ENCODE measurements at regions not wholly inside any gene's neighbourhood (a gene's known extent, or its start where the extent isn't known, plus 50 kb on each side); places are given as distances from the start of the nearest gene placed in this dataset.

DNA sequence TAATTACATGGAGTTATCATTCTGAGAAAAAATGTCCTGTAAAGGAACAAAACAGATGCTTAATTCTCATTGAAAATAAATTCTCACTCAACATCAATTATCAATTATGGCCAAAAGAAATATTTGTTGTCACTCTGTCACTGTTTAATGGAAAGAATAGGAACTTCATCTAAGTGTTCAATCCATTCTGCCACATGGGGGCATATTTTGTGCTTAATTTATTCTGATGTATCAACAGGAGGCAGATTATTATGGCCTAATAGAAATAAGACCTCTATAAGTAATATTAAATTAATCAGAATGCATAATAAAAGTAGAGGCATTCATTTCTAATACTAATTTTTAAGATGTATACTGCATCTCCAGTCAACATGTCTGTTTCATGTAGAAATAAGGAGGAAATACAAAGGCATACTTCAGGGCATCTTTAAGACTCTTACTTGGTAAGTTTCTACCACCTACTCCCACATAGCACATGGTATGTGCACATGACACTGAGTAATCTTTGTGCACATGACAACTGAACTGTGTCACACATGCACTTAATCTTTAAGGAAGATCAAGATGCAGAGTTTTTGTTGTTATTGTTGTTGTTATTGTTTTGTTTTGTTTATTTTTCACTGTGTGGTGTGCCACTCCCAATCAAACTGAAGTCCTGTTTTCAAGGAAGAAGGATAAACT is 420.4 kb upstream of the SEMA3A start:
- no peak for DNase-seq

DNA sequence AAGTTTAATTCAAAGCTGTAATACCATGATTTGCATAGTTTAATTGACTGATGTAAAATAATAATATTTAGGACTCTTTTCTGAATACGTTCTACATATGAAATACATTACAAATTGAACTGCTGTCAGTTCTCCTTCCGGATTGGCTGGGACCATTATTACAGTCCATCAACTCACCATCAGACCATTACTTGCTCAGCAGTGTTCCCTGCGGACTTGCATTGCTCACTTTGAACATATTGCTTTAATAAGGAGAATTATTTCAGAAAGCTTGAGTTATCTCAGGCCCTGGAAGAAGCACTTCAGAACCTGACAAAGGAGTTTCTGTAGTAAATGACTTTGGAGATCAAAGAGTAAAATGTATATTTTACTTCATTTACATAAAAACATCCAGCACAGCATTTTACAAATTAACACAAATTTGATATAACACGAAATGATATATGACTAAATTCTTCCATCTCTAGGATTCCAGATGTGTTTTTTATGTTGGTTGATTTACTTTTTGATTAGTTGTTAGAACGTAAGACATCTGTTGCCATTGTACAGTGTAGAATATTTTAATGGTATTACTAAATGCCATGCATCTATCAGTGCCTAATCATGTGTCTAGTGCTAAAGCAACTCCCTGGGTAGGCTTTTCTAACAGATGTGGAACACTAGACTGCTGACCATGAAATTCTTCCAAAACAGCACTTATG is 418.5 kb upstream of the SEMA3A start:
- no peak for DNase-seq

DNA sequence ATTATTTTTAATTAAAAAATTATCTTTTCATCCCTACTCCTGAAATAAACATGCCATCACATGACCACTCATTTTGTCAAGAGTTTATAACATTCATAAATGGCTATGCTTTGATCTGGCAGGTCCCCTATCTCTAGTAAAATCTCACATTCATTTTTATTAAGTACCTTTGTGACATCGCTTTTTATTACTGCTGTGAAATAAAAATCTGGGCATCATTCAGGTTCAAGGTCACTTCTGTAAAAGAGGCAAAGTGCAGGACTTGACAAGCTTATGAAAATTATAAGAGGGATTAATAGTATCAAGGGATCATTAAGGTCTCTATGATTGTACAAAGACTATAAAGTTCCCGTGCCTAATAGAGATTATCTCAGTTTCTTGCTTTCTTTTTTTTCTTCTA is 416.8 kb upstream of the SEMA3A start:
- no peak for DNase-seq

DNA sequence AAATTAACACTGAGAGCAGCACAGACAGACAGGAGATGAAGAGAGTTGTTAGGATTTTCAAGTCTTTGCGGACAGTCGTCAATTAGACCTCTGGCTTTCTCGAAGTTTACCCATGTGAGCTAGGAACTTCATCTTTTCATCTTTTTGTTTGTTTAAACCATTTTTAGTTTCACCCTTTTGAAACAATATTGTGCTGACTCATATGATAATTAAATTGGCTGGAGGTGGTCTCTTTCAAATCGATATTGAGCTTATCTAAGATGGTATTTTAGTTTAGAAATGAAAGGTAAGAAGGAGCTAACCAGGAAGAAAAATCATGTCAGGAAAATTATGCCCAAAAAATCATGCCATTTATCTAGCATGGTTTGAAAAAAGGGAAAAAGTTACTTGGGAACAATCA is 415.8 kb upstream of the SEMA3A start:
- no peak for DNase-seq

DNA sequence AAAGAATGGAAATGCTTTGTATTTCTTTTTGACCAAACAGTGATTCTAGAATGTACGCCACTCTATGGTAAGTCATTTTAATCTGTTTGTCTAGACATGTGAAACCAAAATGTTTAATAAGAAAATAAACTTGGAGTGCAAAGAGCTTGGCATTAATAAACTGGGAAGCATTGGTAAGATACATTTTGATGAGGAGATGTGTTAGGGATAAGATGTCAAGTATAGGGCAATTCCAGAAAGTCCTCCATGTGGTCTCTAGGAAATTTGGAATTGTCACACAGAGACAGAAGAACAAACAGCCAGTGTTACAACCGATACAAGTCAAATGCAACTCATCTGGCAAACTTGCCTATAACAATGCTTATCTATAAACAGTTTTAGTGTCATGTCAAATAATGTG is 410.7 kb upstream of the SEMA3A start:
- no peak for DNase-seq

DNA sequence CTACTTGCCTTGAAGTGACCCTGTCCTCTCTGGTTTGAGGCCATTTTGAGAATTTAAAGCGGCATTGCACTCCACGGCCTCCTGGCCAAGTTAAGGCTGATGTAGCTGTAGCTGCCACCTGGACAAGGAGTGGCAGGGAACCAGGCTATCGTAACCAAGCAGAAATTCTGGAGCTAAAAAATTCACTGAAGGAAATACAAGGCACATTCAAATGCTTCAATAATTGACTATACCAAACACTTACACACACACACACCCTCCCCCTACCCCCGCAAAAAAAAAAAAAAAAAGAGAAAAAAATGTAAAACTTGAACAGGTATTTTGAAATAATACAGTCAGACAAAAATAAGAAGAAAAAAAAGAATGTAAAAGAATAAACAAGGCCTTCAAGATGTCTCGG is 409.0 kb upstream of the SEMA3A start:
- no peak for DNase-seq

DNA sequence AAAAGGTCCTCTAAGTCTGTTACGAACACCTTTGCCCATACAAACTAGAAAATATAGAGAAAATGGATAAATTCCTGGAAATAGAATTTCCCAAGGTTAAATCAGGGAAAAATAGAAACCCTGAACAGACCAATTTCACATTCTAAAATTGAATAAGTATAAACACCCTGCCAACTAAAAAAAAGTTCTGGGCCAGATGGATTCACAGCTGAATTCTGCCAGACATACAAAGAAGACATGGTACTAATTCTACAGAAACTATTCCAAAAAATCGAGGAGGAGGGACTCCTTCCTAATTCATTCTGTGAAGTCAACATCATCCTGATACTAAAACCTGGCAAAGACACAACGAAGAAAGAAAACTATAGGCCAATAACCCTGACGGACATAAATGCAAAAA is 400.4 kb upstream of the SEMA3A start:
- DNase-seq: no peak

DNA sequence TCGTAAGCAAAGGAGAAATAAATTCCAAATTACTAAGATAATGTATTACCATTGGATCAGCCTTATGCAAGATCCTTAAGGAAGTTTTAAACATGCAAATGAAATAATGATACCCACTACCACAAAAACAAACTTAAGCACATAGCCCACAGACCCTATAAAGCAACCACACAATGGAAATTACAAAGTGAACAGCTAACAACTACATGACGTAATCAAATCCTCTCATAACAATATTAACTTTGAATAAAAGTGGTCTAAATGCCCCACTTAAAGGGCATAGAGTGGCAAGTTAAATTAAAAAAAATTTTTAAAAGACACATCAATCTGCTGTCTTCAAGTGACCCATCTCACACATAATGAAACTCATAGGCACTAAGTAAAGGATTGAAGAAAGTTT is 397.3 kb upstream of the SEMA3A start:
- DNase-seq: no peak

DNA sequence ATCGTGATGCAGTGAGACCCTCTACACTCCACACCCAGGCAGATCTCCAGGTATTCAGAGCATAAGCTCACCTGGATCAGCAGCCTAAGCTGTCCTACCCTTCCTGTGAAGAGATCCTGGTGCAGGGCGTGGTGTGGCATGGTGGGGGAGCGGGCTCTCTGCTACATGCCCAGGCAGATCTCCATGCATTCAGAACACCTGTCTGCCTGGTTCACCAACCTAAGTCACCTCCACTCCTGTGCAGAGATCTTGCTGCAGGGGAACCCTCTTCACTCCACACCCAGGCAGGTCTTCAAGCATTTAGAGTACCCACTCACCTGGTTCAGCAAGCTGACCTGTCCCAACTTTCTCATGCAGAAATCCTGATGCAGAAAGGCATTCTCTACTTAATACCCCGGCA is 394.4 kb upstream of the SEMA3A start:
- no peak for DNase-seq

DNA sequence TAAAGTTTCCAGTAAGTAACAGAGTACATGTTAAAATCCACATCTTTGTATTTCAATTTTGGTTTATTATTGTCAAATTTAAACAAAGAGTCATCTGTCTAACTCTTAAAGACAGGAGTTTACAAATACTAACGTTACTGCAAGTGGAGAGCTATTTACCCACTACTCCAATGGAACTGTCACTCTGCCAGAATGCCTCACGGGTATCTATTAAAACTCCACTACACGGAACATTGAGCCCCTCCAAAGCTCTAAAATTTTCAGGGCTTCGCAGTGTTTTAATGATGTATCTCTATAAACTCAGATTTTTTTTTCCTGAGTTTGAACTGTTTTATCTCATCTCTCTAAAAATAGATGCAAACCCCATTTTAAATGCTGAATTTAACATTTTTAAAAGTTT is 388.7 kb upstream of the SEMA3A start:
- DNase-seq: no peak

DNA sequence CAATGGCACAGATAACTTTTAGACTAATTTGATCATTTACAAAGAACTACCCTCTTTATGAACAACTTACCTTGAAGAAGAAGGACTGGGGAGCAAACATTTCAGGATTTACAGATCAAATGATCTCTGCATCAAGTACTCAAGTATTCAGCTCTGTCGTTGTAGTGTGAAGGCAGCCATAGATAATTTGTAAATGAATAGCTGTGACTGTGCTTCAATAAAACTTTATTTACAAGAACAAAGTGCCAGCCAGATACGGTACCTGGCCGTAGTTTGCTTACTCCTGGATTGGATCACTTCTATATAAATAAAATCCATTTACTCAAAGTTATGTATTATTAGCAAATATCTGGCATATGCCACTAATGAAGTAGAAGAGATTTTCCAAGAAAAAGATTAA is 388.2 kb upstream of the SEMA3A start:
- DNase-seq: no peak

DNA sequence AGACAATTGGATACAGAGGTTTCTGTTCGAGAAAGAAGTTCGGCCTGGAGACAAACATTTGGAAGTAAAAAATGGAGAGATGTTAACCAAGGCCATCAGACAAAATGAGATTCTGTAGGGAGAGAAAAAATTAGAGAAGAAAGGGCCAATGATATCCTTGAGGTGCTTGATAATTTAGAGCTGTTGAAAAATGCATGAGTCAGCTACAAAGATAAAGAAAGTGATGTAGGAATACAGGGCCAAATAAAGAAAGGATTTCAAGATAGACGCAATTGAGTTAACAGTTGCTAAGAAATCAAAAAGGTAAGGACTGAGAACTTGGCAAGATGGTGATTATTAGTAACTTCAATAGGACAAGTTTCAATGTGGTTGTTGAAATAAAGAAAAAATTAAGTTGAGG is 384.2 kb upstream of the SEMA3A start:
- no peak for DNase-seq

DNA sequence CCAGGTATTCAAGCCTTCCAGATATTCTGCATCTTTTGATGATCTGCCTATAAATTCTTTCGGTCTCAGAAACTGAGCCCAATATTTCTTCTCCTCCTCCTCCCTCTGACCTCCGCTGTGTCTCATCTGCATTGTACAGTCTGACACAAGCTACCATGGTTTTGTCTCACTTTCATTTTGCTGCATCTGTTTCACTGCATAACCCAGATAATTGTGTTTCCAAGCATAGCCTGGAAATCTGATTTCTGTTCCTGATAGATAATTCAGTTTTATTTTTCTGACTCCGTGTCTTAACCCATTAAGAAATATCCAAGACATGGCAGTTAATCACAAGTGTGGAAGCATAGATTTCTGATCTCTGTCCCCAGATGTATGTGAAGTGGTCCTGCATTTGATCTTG is 374.2 kb upstream of the SEMA3A start:
- DNase-seq: no peak

DNA sequence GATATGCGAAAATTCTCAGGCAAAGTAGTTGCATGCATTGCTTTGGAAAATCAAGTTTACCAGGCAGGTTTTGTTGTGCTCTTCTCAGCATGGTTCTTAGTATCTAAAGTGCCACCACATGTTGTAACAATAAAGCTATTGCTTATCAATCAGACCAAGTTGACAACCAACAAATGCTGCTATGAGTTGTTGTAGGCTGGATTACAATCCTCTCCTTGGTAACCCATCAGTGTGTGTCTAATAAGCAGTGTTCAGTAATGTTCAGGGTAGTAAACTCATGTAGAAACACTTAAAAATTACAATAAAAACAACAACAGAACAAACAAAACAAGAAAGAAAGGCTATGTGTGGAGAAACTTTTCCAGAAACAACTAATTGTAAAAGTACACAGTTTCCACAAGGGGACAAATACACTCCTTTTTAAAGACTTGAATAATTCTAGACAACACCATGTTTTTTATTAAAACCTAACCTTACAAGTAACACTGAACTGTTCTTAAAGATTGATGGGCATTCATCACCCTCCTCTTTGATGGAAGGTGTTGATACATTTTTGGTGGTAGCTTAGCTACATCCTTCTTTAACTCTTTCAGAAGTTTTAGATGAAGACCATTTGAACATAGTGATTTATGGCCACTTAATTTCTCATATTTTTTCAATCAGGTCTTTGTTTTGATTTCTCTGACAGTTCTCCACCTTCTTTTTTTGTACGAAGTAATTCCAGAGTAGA is 370.9 kb upstream of the SEMA3A start:
- DNase-seq: no peak

DNA sequence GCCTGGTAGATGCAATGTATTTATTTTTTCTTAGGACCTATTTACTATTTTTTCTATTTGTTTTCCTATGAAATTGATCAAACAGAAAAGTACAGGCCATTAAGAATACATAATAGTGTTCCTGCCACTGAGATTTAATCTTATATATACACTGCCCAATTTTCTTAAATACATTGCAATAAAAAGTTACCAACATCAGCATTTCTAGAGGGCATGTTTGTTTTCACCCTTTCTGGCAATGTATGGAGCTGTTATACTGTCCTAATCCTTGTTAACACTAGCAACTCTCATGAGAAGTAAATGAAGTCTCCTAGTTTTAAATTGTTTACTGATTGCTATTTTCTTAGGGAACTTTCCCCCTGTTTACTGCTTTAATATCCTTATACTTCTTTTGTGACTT is 359.1 kb upstream of the SEMA3A start:
- no peak for DNase-seq

DNA sequence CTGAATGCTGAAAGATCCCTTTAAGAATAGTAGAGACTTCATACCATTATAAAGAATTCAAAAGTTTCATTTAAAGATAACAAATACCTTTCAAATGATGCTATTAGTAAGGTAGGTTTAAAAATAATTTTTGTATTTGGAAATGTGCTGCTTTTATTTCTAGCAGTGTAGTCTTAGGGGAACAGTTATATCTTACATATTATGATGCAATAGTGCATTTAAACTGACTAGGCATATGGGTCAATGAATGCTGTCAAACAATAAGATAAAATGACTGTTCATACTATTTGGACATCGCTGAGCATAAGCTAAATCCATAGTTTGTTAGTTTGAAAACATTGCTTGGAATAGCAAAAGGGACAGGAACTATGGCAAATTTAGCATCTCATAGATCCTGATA is 354.8 kb upstream of the SEMA3A start:
- no peak for DNase-seq

DNA sequence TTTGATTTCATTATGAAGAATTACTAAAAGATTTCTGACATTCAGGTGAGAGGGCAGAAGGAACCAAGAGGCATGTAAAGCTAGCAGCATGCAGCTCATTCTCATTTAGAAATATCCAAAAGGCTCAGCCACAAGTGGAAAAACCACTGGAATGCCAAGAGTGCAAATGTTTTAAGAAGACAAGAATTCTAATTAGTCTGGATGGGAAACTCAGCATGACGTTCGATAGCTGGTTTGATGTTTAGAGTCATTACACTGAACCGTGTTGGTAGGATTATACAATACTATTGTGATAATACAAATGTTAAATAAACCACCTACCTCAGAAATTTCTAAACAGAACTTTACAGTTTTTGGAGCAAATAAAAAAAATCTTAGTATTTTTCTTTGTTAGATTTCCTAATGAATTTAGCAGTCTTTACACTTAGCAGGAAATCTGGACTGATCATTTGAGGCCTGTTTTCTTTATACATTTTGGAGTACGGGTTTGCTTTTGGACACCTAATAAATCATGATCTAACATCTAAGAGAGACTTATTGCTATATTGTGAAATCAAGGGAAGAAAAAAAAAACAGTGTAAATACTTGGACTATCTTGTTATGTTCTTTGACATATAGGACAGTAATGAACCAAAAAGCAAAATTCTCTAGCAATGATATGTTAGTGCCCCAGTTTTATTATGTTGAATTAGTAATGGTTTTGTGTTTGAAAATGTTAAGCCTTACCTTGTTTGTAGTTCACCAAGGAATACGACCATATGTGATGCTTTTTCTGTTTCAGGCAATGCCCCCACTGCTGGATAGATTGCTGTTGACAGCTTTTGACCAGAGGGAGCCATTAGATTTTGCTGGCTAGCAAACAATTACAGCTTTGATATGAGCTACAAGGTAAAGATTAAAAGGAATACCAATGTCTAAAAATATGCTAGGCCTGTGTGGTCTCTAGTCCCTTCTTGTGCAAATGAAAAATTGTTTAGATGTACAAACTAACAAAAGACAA is 354.1 kb upstream of the SEMA3A start:
- DNase-seq: no peak

DNA sequence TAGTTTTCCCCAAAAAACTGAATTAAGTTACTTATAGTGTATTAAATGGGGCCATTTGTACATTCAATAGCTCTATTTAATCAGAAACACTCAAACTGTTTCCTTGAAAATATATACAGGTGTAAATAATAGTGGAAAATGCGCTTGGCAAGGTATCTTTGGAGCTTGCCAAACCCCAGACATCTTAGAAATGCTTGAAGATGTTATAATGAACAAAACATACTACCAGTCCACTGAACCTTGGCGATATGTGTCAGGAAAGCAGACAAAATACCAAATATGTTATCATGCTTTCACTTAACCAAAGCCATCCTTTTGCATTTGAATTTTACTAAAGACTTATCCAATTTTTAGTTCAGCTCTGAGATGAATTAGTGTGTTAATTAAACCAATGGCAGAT is 352.7 kb upstream of the SEMA3A start:
- DNase-seq: no peak

DNA sequence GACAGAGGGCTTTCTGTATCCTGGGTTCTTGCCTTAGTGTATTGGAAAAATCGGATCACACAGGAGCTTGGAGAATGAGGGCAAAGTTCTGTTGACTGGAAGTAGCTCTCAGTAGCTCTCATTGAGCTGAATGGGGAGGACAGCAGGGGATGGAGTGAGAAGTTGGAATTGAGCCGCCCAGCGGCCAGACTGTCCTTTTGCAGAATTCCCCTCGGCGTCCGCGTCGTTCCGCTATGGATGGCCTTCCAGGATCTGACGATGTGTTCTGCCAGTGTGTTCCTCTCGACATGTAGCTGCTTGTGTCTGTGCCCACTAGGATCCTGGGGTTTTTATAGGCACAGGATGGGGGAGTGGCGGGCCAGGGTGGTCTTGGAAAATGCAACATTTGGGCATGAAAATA is 351.8 kb upstream of the SEMA3A start:
- no peak for DNase-seq

DNA sequence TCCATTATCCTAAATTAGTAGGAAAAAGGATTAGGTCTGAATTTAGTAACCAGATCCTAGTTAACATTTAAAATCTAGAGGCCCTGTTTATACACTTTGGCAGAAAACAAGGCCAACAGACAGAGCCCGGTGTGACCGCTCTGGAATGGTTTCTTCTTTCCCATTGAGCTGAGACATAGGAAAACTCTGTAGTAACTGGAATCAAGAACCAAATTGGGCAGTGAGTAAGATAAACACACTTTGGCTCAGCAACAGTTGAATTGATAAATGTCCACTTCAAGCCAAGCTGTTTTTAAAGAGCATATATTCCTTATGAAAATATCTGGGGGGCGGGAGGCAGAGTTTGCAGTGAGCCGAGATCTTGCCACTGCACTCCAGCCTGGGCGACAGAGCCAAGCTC is 343.7 kb upstream of the SEMA3A start:
- no peak for DNase-seq

DNA sequence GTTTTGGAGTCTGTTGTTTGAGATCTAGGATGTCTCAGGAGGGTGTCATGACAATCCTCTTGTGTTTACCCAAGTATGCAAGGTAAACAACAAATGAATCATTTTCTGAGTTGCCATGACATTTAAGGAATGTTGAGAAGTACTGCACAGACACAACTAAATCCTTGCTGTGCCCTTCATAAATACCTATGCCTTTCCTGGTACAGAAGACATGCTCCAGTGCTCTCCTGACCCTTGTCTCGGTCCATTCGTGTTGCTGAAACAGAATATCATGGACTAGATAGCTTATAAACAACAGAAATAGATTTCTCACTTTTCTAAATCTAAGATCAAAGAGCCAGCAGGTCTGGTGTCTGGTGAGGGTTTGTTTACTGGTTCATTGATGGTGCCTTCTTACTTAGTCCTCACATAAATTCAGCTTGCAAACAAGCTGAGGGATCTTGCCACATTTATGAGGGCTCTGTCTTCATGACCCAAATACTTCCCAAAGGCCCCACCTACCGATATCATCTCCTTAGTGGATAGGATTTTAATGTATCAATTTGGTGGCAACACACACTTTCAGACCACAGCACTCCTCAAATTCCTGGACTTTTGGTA is 341.8 kb upstream of the SEMA3A start:
- no peak for DNase-seq

DNA sequence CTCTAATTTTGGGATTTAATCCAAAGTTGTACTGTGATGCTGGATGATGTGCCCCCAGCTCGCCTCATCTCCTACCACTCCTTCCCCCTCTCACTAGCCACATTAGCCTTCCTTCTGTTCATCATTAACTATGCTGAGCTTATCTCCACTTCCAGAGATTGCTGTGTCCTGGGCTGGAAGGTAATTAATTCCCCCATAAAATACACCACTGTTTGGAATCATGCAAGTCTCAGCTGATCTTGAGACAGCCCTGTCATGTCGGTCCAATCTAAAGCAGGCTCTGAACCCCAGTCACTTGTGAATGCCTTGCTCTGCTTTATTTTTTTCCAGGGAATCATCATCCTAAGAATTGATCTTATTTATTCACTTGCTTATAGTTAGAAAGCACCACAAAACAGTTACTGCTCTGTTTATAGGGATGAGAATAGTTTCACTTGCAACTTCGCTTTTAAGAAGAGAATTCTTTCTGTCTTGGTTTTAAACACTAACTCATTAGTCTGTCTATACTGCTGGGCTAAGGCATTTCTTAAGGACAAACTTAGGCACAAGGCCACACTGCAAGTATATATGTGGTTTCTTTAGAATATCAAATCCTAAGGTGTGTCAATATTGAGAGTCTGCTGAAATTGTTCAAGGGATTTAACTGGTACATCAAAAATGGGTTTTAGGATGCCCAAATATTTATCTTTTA is 341.1 kb upstream of the SEMA3A start:
- no peak for DNase-seq
